NCI-H1417 treated with DMSO at 0.1 percent for 48 hours (cell line): ENCODE measurements at regions not wholly inside any gene's neighbourhood (a gene's known extent, or its start where the extent isn't known, plus 50 kb on each side); places are given as distances from the start of the nearest gene placed in this dataset.

Source experiments
- DNase-seq: peaks from one replicate; lab custom pipeline; 2025; lab: John Stamatoyannopoulos, UW

DNA sequence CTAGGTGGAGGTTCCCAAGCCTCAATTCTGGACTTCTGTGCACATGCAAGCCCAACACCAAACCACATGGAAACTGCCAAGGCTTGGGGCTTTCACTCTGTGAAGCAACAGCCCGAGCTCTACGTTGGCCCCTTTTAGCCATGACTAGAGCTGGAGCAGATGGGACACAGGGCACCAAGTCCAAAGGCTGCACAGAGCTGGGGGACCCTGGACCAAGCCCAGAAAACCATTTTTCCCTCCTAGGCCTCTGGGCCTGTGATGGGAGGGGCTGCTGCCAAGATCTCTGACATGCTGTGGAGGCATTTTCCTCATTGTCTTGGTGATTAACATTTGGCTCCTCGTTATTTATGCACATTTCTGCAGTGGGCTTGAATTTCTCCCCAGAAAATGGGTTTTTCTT is 258.7 kb upstream of the ACTRT1 start:
- DNase-seq, result no peak

DNA sequence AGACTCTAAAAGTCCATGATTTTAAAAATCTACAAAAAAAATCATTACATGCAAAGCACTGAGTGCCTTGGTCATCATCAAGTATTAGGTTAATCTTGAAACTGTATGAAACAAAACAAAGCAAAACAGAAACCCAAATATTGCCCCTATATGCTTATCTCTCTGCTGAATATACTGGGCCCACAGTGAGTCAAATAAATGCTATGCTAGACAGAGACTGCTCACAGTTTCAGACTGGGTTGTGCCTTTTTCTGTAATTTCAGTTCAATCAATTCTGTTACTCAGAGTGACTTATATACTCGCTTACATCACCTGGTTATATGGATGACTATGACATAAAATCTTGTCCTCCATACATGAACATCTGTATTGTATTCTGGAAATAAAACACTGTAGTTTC is 257.1 kb upstream of the ACTRT1 start:
- no peak for DNase-seq

DNA sequence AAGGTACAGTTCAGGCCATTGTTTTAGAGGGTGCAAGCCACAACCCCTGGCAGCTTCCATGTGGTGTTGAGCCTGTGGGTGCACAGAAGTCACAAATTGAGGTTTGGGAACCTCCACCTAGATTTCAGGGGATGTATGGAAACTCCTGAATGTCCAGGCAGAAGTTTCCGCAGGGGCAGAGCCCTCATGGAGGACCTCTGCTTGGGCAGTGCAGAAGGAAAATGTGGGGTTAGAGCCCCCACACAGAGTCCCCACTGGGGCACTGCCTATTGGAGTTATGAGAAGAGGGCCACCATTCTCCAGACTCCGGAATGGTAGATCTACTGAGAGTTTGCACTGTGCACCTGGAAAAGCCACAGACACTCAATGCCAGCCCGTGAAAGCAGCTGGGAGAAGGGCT is 242.0 kb upstream of the ACTRT1 start:
- no peak for DNase-seq

DNA sequence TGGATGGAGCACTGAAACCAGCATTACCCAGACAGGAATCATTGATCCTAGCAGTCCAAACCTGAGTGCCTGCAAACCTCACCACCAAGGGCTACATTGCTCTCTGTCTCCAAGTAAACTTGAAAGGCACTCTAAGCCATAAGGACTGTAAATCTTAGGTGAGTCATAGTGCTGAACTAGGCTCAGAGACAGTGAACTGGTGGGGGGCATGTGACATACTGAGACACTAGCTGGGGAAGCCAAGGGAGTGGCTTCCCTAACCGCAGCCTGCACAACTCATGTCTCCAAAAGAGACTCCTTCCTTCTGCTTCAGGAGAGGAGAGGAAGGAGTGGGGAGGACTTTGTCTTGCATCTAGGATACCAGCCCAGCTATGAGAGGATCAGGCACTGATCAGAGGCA is 235.5 kb upstream of the ACTRT1 start:
- DNase-seq, result no peak

DNA sequence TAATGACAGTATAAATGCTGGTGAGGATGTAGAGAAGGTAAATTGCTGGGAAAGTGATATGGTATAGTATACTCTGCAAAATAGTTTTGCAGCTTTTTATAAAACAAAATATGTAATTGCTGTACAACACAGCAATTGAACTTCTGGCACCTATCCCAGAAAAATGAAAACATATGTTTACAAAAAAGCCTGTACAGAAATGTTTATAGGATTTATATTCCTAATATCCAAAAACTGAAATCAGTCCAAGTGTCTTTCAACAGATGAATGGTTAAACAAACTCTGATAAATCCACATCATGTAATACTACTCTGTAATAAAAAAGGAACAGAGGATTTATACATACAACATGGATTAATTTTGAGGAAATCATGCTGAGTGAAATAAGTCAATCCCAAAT is 198.4 kb upstream of the ACTRT1 start:
- no peak for DNase-seq

DNA sequence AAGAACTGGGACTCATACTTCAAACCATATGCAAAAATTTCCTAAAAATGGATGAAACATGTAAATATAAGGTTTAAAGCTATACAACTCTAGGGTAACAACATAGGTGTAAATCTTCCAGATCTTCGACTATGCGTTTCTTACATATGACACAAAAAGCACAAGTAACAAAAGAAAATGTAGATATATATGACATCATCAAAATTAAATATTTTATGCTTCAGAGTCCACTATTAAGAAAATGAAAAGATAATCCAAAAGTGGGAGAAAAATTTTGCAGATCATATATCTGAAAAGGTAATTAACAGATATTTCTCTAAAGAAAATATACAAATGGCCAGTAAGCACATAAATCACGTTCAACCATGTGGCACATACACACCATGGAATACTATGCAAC is 164.2 kb upstream of the ACTRT1 start:
- no peak for DNase-seq

DNA sequence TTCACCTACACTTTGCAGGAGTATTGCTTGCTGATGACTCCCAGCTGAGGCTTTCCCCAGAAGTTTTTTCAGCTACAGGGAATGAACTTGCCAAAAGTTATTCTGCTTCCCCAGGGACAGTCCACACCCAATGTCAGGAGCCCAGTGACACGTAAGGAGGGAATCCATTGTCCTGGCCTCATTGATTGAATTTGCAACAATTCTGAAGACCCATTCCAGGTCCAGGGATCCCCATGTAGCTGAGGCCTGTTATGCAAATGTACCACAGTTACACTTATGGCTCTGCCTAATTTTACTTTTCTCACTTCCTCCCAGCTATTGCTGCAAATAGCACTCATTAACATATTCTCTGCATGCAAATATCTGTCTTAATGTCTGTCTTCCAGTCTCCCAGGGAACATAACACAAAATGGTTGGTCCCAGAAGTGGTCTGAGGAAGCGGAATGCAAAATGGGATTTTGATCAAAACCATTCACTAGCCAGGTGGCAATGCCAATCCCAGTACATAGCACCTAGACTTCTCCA is 113.7 kb upstream of the ACTRT1 start:
- no peak for DNase-seq

DNA sequence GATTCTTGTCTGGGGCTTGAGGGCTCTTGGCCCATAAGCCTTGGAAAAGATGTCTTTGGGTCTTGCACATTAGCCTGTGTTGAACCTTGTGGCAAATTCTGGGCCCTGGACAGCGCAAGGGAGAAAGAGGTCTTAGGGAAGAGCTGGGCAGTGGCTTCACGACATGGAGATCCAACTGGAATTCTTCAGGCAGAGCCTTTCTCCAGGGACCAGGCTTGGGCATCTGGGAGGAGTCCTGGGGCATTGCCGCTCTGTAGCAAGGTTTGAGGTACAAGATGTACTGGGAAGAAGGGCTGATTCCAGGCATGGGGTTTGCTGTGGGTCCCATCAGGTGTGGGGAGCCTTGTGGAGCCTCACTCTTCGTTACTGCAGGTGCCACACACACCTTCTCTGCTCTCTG is 104.0 kb upstream of the ACTRT1 start:
- DNase-seq, result no peak

DNA sequence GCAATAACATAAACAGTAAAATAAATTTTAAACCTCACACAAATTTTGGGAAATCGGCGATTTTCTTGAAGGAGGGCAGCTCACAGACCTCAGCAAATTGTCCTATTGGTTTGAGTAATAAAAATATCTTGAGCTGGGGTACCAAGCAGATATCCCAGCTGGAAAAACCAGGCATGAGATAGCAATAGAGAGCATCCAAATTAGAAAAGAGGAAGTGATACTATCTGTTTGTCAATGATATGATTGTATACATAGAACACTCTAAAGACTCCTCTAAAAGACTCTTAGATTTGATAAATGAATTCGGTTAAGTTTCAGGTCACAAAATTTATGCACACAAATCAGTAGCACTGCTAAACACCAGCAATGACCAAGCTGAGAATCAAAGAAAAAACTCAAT is 90.5 kb upstream of the ACTRT1 start:
- no peak for DNase-seq

DNA sequence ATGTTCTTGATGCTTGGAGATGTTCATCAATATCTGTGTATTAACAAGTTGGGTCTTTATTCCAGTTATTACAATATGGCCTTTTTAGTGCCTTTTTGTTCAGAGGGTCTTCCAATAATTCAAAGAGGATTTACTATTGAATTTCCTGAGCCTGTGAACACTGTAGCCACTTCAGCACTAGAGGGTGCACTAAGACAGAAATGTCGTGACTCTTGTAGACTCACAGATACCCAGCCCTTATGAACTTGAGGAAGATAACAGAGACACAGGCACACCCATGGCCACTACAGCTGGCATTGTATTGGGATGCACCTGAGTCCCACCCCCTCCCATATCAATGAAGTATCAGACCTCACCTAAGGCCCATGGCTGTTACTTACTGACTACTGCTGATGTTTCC is 54.4 kb upstream of the ACTRT1 start:
- DNase-seq, result no peak

DNA sequence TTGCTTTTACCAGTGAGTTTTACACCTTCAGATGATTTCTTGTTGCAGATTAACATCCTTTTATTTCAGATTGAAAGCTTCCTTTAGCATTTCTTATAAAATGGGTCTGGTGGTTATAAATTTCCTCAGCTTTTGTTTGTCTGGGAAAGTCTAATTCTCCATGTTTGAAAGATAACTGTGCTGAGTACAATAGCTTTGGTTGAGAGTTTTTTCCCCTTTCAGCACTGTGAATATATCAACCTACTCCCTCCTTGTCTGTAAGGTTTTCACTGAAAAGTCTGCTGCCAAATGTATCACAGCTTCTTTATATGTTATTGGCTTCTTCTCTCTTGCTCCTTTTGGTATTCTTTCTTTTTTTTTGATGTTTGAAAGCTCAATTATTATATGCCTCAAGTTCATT is 53.5 kb upstream of the ACTRT1 start:
- no peak for DNase-seq
